ENCODE measurements at regions not wholly inside any gene's neighbourhood (a gene's known extent, or its start where the extent isn't known, plus 50 kb on each side); places are given as distances from the start of the nearest gene placed in this dataset.

- H2BK12ac ChIP-seq (ENCODE audit: low read depth, low read length), result no peak overlapping the region; the same call in 1 of the 2 replicates
- ChIA-PET POLR2A (ENCODE audit: partially characterized antibody) (interaction anchor here (0.6 to 1.3 kb wide), 2 partner anchors 56 to 265 kb away, joined by 3 read pairs; no protein-coding TSS in a partner anchor), CTCF (ENCODE audit: partially characterized antibody) (interaction anchor here (1.5 kb wide), 2 partner anchors 54 to 206 kb away, joined by 4 to 6 read pairs; no protein-coding TSS in a partner anchor)
- H3K56ac ChIP-seq (replicated peaks; ENCODE audit: insufficient read length, low read depth, low read length), result no peak overlapping the region
- peaks cover 5 to 46% (median 20%) of the 10 kb centered on the region in 4 experiments for H3K4me1 ChIP-seq (replicated peaks in 1 of 4; ENCODE audit: control insufficient read depth in 3 of 4, insufficient read depth in 4 of 4, low read length in 3 of 4)
- H3K36me3 ChIP-seq (ENCODE audit: control insufficient read depth in 2 of 4, insufficient read depth in 4 of 4, low read length in 3 of 4), result no peaks in the 10 kb centered on the region
- H2AK5ac ChIP-seq (ENCODE audit: low read depth, low read length), result peak overlapping the region; percentile 39; the same call in 1 of the 2 replicates
- H3K9ac ChIP-seq (replicated peaks in 1 of 4; ENCODE audit: extremely low read depth in 1 of 4, low read depth in 3 of 4, low read length in 3 of 4), result no peak overlapping the region
- no peak overlapping the region for H3K4me3 ChIP-seq (ENCODE audit: extremely low read depth in 1 of 4, insufficient read depth in 2 of 4, low read depth in 3 of 4, low read length in 4 of 4)
- no peak overlapping the region for H2AFZ ChIP-seq (ENCODE audit: low read length)
- no peak overlapping the region for H2BK120ac ChIP-seq (replicated peaks; ENCODE audit: low read depth, low read length)
- H3K4me2 ChIP-seq (ENCODE audit: insufficient read depth in 1 of 2, low read depth in 2 of 2, low read length in 2 of 2), result no peak overlapping the region
- H3K18ac ChIP-seq (ENCODE audit: extremely low read depth, low read length), result no peak overlapping the region
- H3K27ac ChIP-seq (ENCODE audit: low read depth, low read length), result no peak overlapping the region
- no peaks in the 10 kb centered on the region for H4K20me1 ChIP-seq (replicated peaks in 1 of 2; ENCODE audit: control insufficient read depth in 1 of 2, insufficient read depth in 2 of 2, low read length in 2 of 2)
- H3K14ac ChIP-seq (ENCODE audit: insufficient read length), result no peak overlapping the region
- no peak for TF ChIP-seq SAP30 (IDR thresholded peaks at IDR 0.05; ENCODE audit: insufficient read depth, insufficient replicate concordance, low read length)
- TF ChIP-seq TBP (IDR thresholded peaks at IDR 0.05; ENCODE audit: low read depth, low read length), result no peak
- H3K23me2 ChIP-seq (ENCODE audit: low read depth, low read length), result peaks cover 3% of the 10 kb centered on the region; the same call in 1 of the 2 replicates
- no peaks in the 10 kb centered on the region for H3K79me1 ChIP-seq (ENCODE audit: low read depth, low read length)
- DNase-seq (ENCODE audit: low read depth in 1 of 2, low spot score in 2 of 2) (no peak), FAIRE-seq (no peak)
- H4K5ac ChIP-seq (ENCODE audit: insufficient read length, low read depth, low read length), result no peak overlapping the region
- no peak overlapping the region; the same call in 1 of the 2 replicates for H2BK15ac ChIP-seq (ENCODE audit: low read length)
- 0 out of 2 replicates have a peak overlapping the region, but pooled peaks have one; percentile 1 for H2BK5ac ChIP-seq (ENCODE audit: low read depth, low read length)
- no peak overlapping the region for H3K4ac ChIP-seq (replicated peaks; ENCODE audit: insufficient read length, low read depth, low read length)
- H4K8ac ChIP-seq (ENCODE audit: extremely low read depth, insufficient read depth, low read length), result no peak overlapping the region; the same call in 1 of the 2 replicates
- no peaks in the 10 kb centered on the region; a peak in 1 of 7 replicates for H3K27me3 ChIP-seq (replicated peaks in 1 of 4; ENCODE audit: control insufficient read depth in 3 of 4, extremely low read depth in 1 of 4, insufficient read depth in 3 of 4, low read length in 3 of 4)
- no peaks in the 10 kb centered on the region for H3K79me2 ChIP-seq (ENCODE audit: control insufficient read depth in 1 of 2, insufficient read depth in 2 of 2, low read length in 2 of 2)
- H3K9me3 ChIP-seq (ENCODE audit: insufficient read depth in 2 of 2, low read depth in 1 of 2, low read length in 1 of 2), result no peaks in the 10 kb centered on the region
- H3K23ac ChIP-seq (ENCODE audit: insufficient read length), result no peak overlapping the region
- 88% methylated on average over 5 of the region's 8 CpGs; no CpG with 5 or more reads in 1 of the 2 experiments for WGBS, 2 experiments (ENCODE audit: extremely low coverage in 1 of 2, insufficient coverage in 1 of 2, insufficient read length in 1 of 2, insufficient replicate concordance in 2 of 2, low coverage in 1 of 2, low lambda C conversion rate in 2 of 2, missing lambda C conversion rate in 1 of 2)
- peak overlapping the region; percentile 84 for H4K91ac ChIP-seq (replicated peaks; ENCODE audit: insufficient read length, low read length)
- 0 out of 2 replicates have a peak overlapping the region, but pooled peaks have one; percentile 61 for H2BK20ac ChIP-seq (ENCODE audit: low read length)
Measured at GRCh38 chr9:129404621-129405020, 216.3 kb downstream of the C9orf50 start.
